GM18499 (cell line): ENCODE measurements at regions not wholly inside any gene's neighbourhood (a gene's known extent, or its start where the extent isn't known, plus 50 kb on each side); places are given as distances from the start of the nearest gene placed in this dataset.
"Not testable (repeated sequence)": the region's sequence is repeated elsewhere in the genome, so short reads cannot be mapped to it uniquely, and the experiment has no call there.

ENCODE experiments used
- ATAC-seq: cut with Tn5 transposase; IDR thresholded peaks from one replicate; pipeline ENCODE4 v1.9.1; 2021; ENCODE audit warnings: moderate number of reproducible peaks; ENCODE audit not compliant: insufficient read depth, unreplicated experiment

DNA sequence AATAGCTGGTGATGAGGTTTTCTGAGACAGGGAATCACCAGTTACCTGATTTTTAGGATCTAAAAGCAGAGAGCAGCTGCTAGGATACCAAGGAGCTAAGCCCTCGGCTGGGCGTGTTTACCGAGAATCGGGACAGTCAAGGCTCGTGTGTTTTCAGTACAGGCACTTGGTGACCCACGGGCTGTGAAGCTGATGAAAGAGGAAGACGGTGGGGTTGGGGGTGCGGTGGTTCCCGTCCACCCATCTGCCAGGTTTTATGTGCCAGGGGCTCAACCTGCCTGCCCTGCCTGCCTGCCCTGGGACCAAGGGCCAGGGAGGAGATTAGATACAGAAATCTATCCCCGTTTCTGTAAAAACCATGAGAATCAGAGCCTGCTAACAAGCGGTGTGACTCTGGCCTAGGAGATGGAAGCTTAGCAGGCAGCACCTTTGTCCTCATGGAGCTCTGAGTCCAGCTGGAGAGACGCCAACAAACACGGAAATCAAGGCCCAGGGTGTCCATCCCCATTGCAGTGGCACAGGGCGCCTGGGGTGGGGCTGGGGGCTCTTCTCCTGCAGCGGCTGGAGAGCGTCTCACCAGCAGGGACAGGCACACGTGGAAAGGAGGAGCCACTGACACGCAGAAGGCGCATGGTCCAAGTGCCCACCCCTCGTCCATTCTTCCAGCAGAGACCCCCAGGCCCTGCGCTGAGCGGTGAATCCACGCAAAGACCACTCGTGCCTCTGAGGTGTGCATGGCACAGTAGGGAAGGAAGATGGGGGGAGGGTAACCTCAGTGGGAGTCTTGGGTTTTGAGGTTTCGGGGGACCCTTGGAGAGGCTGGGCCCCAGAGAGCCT lies 265.0 kb upstream of the TCERG1L start:
- ATAC-seq = no peak

- ATAC-seq = no peak
Observed at GRCh38 chr10:131577178-131577555, 265.6 kb upstream of the TCERG1L start.

- no peak for ATAC-seq
Observed at GRCh38 chr10:131577786-131578471, 266.4 kb upstream of the TCERG1L start.

GRCh38 chr10:131578472-131578970 lies 267.0 kb upstream of the TCERG1L start:
- no peak for ATAC-seq

GRCh38 chr10:131579251-131580071 lies 267.9 kb upstream of the TCERG1L start:
- ATAC-seq = no peak

- no peak for ATAC-seq
Observed at GRCh38 chr10:131580076-131580652, 268.6 kb upstream of the TCERG1L start.

DNA sequence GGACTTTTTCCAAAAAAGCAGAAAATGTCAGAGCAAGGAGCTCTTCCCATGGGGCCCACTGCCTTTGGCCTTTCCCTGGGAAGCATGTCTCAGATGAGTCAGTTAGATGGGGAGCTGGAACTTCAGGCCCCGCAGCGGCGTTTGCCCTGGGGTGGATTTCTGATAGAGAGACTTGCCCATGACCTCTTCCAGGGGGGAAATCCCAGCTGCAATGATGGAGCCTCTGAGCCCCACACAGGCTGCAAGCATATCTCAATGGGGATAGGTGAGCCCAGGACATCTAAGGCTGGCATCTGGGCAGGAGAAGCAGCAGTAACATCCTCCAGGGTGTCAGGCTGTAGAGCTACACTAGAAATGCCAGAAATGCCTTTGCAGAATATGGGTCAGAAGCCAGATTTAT lies 269.2 kb upstream of the TCERG1L start:
- no peak for ATAC-seq

GRCh38 chr10:131581547-131581946 lies 270.0 kb upstream of the TCERG1L start:
- not testable (repeated sequence) for ATAC-seq

DNA sequence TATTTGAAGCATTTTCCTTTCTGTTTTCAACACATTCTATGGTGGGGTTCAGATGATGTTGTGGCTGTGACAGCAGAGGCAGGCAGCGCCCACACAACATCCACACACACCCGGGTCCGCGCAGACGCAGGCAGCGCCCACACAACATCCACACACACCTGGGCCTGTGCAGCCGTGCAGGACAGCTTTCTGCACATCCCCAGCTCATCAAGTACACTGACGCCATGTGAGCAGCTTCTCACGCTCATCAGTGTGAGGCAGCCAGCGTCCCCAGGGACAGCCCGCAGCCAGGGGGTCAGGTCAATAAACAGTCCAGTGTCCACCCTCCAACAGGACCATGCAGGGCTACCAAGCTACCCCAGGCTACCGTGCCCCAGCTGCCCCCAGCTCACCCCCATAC lies 272.8 kb upstream of the TCERG1L start:
- no peak for ATAC-seq

GRCh38 chr10:131585761-131586160 lies 274.2 kb upstream of the TCERG1L start:
- no peak for ATAC-seq

DNA sequence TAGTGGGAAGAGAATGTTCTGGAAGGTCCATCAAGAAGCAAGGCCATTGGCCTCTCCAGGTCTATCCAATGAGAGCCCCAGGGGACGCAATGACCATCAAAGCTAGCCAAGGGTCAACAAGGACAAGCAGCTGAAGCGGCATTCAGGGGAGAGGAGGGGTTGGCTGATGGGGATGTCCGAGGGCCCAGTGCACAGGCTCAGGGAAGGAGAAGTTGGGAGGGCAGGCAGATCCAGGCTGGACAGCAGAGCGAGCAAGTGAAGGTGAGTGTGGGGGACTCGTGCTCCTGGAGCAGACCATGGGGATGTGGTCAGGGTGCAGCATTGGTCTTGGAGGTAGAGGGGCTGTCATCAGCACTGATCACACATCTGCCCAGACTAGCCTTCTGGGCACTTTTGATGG lies 275.4 kb upstream of the TCERG1L start:
- no peak for ATAC-seq

DNA sequence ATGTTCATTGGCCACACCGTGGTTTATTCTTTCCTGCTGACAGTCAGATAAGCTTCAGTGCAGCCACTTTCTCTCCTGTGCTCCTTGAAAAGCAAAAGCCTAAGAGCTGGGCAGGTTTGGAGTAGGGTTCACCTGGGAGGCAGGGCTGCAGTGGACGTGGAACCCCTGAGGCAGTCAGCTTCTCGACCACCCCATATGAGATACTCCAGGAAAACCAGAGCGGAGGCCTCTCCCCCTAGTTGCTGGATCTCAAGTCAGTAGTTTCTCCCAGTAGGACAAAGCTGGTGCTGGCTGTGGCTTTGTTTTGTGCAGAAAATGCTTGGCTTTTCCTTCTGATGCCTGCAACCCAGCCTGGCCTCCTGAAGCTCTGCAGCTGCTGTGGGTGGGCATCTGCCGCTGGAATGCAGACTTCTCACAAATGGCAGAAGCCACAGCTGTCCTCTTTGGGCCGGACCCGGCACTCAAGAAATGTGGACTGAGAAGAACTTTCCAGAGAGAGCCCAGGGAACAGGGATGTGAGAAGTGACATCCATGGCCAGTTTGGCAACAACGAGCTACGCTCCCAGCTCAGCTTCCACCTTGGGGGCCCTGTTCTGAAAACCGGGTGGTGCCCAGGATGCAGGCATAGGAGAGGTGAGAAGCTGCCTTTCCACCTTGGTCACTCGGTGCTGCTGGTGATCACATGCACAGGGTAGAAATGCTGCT lies 276.6 kb upstream of the TCERG1L start:
- ATAC-seq = no peak

GRCh38 chr10:131588704-131589220 lies 277.2 kb upstream of the TCERG1L start:
- no peak for ATAC-seq

- ATAC-seq = no peak
Observed at GRCh38 chr10:131590567-131590966, 279.0 kb upstream of the TCERG1L start.

DNA sequence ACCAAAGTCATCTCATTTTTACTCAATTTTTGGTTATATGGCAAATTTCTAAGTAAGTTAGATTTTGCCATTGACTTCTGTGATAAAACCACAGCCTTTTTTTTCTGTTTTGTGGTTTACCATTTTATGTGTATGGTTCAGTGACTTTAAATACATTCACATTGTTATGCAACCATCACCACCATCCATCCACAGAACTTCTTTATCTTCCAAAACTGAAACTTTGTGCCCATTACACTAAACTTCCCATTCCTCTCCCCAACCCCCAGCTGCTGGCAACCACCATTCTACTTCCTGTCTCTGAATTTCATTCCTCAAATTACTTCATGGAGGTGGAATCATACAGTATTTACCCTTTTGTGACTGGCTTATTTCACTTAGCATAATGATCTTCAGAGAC lies 280.4 kb upstream of the TCERG1L start:
- no peak for ATAC-seq

GRCh38 chr10:131609176-131609575 lies 291.6 kb upstream of the PPP2R2D start:
- no peak for ATAC-seq

GRCh38 chr10:131615150-131615549 lies 285.7 kb upstream of the PPP2R2D start:
- ATAC-seq = no peak

GRCh38 chr10:131616040-131616439 lies 284.8 kb upstream of the PPP2R2D start:
- no peak for ATAC-seq

DNA sequence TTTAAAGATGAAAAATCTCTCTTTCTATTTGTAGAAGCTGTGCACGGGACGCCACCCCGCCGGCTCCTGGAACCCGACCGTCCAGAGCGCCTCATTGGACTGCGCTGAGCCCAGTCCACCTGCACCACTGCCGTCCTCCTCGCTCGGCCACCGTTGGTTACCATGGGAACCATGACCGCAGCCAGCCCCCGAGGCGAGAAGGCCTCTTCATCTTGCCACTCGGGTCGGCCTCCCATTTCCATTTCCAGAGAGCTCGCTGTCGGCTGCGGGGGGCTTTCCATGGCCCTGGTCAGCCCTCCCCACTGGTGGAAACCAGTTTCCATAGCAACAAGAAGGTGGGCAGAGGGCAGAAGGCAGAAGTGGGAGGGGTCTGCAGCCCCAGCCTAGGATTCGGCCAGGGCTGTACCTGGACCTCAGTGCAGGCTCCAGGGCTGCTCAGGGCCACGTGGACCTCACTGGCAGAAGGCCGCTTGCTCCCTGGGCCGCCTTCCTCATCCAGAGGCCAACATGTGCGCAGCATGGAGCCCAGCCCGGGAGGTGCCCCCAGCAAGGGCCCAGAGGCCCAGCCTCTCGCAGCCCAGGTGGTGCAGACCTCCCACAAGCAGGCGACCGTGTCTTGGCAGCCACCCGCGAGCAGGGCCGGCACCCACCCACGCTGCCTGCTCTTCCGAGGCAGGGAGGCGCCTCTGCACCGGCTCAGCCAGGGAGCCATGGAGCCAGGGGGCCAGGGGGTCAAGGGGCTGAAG lies 283.5 kb upstream of the PPP2R2D start:
- no peak for ATAC-seq
